GM18867 (cell line): ENCODE measurements at regions not wholly inside any gene's neighbourhood (a gene's known extent, or its start where the extent isn't known, plus 50 kb on each side); places are given as distances from the start of the nearest gene placed in this dataset.
A peak's percentile ranks its signal among the peaks of the same experiment; 100 is the strongest.
"Not testable (repeated sequence)": the region's sequence is repeated elsewhere in the genome, so short reads cannot be mapped to it uniquely, and the experiment has no call there.

Experiments used
- ATAC-seq: cut with Tn5 transposase; IDR thresholded peaks from one replicate; pipeline ENCODE4 v1.9.1; 2021; ENCODE audit warnings: mild to moderate bottlenecking, moderate library complexity; ENCODE audit not compliant: unreplicated experiment

DNA sequence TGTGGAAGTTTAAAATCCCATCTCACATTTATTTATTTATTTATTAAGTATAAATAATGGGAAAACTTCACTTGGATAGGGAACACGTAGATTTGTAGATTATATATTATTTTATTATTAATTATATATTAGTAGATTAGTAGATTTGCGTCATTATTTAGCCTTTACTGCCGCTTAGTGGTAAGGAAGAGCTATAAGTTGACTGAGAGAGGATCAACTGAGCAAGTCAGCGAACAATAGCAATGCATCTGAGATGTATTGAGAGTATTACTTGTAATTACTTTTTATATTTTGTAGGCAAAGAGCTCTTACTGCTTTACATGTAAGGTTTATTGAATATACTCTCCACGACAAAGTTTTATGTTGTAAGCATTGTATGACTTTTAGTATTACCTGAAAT is 244.5 kb upstream of the ANKRD30A start:
- ATAC-seq: peak; percentile 80

DNA sequence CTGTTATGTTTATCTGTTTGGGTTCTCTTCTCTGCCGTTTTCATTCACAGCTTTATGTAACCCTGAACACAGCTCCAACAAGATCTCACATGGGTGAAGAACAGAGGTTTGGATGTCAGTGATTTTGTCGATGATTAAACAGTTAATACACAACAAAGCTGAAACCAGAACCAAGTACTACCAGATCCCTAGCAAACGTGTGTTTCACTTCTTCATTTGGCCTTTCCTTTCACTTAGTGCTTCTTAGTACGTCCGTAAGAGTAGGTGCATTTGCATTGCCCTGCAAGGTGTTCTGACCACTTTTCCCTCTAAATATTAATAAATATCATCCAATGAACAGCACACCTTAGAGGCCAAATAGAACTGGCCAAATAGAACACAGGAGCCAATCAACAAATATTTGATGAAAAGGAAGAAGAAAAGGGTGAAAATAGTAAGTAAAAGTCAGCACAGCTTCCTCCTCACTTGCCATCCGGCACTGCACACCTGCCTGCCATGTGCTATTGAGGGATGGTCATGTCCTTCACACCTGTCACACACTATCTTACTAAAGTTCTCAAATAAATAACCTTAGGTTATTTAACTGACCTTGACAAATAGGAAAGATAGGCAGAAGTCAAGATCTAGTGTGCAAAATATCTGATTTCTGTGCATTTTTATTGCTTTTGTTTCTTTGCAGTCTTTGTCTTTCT is 252.6 kb upstream of the ANKRD30A start:
- peak; percentile 99 for ATAC-seq

GRCh38 chr10:36840788-36841187 is 284.6 kb upstream of the ANKRD30A start:
- no peak for ATAC-seq

DNA sequence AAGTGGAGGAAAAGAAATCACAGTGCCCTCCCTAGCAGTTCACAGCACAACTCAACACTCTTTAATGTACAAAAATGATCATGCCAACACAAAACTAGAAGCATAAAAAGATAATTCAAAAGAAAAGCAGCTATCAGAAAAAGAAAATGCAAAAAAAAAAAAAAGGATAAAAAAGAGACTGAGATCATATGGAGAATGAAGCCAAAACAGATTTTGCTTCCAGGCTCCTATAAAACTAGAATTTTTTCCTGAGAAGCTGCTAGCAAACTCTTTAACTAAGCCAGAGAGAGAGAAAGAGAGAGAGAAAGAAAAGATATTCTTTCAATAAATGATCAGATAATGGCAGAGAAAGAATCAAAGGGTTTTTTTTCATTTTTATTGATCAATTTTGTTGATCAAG is 288.0 kb upstream of the ANKRD30A start:
- no peak for ATAC-seq

DNA sequence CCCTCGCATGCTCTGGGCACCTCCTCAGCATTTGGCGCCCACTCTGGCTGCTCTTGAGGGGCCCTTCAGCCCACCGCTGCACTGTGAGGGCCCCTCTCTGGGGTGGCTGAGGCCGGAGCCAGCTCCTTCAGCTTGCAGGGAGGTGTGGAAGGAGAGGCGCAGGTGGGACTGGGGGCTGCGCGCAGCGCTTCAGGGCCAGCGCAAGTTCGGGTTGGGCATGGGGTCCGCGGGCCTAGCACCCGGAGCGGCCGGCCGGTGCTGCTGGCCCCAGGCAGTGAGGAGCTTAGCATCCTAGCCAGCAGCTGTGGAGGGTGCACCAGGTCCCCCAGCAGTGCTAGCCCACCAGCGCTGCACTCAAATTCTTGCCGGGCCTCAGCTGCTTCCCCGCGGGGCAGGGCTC is 305.6 kb upstream of the ANKRD30A start:
- ATAC-seq: no peak

- ATAC-seq: no peak
Observed at GRCh38 chr10:36817898-36818297, 307.5 kb upstream of the ANKRD30A start.

DNA sequence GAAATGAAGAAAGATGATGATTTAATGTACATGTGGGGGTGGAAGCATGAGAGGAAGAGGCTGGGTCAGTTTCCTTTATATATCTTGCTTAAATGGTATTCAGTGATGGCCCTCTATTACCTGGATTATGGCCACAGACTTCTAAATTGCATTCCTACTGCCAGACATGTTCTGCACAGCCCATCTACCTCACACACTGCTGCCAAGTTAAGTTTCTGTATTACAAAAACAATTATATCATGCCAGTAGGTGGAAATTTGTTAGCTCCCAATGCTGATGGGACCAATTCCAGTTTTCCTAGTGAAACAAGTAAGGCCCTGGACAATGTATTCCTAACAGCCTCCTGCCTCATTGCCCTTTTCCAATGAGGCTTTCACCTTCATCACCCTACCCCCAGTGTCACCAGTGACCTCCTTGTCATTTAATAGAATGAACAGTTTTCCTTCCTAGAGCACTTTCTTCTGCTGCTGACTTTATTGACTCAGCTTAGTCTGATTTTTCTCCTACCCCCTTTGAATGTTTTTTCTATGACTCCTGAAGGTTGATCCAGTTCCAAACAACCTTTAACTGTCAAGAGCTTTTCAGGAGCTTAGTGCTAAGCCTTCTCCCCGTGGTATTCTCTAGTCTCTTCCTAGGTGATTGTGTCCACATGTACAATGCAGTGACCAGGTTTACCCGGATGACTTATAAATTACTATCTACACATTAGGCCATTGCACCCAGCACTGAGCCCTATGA is 316.6 kb upstream of the ANKRD30A start:
- ATAC-seq: no peak

- no peak for ATAC-seq
Observed at GRCh38 chr10:36803229-36803628, 322.2 kb upstream of the ANKRD30A start.

DNA sequence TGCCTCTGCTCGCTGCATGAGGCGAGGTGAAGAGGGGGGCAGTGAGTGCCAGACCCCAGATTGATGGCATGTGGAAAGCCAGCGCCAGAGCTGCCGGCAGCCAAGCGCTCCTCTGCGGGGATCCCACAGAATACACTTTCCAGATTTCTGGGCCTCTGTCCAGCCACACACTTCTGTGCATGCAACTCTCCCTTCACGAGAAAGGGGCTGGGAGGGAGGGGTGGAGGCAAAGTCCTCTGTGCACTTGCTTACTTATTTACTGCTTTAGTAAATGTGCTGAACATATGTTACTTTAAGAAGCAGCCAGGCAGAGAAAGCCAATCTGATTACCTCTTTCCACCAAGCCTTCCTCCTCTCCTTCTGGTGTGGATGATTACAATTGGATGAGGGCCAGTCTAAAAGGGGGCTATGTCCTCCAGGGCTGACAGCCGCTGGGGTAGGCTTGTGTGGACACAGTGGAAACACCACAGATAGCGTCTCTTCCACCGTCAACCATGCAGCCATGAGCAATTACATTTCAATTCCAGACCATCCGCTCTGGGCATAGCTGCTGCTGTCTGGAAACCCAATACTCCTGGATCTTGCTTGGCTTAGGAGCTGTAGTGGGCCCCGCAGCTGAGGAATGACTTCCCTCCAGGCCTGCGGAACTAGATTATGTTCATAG is 322.8 kb upstream of the ANKRD30A start:
- no peak for ATAC-seq

GRCh38 chr10:36801660-36802059 is 323.7 kb upstream of the ANKRD30A start:
- no peak for ATAC-seq

- ATAC-seq: no peak
Observed at GRCh38 chr10:36794981-36795380, 330.4 kb upstream of the ANKRD30A start.

DNA sequence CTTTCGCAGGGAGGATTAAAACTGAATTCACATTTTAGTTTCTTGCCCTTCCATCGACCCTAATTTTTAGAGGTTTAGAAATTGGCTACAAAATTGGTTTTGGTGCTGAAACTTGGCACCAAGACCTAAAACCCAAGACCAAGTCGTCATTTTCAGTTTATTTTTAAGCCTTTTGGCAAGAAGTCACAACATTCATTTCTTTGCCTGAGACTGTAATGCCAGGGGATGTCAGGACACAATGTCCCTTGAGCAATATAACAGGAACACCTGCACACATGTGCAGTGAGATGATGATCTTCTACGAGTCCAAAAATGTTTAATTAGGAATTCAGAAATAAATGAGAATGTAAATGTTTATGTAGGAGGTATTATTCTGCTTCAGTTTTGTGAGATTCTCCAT is 335.4 kb upstream of the ANKRD30A start:
- no peak for ATAC-seq

DNA sequence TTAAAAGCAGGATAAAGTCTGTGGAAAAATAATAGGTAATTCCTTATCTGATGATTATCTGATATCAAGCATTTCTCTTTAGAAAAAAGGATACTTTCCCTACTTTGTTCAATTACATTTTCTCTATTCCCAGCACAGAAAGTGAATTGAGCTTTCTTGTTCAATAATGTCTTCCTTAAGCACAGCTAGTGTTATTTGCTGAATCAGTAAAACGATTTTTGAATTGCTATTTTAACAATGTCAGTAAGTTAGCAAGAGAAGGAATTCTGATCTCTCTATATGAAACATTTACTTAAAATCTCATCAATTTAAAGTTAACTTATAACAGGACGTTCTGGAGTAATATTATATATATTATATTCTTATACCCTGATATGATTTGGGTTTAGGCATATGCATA is 337.2 kb upstream of the ANKRD30A start:
- ATAC-seq: no peak

GRCh38 chr10:36783400-36783799 is 342.0 kb upstream of the ANKRD30A start:
- no peak for ATAC-seq

GRCh38 chr10:36781570-36781969 is 343.8 kb upstream of the ANKRD30A start:
- ATAC-seq: no peak

DNA sequence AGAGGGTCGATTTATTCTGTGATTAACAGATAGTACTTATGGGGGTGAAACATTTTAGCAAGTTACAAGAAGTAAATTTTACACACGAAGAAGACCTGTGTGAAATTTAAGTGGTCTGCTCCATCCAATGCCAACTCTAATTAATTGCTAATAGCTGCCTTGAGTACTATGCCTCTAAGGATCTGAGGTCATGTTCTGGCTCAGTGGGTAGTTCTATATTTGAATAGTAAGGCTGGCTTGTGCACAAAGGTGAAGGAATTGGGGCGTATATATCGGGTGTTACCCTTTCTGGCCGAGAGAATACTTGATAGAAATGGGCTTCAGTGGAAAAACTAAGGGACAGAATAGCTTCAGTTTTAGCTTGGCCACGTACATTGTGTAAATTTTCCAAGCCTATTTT is 345.2 kb upstream of the ANKRD30A start:
- ATAC-seq: no peak

GRCh38 chr10:36779238-36779846 is 346.1 kb upstream of the ANKRD30A start:
- no peak for ATAC-seq

GRCh38 chr10:36778651-36779050 is 346.7 kb upstream of the ANKRD30A start:
- ATAC-seq: no peak

DNA sequence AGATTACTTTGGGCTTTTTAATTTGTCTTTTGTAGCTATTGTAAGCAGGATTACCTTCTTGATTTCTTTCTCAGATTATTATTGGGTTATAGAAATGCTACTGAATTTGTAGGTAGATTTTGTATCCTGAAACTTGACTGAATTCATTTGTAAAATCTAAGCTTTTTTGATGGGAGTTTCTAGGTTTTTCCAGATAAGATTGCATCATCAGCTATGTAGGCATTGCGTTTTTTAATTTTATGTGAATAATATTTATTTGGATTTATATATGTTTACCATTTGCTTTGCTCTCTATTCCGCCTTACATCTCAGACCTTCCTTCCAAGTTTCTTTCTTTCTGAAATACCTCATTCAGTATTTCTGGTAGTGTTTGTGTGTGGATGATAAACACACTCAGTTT is 351.7 kb upstream of the ANKRD30A start:
- ATAC-seq: no peak

- ATAC-seq: no peak
Observed at GRCh38 chr10:36771725-36772124, 353.7 kb upstream of the ANKRD30A start.

GRCh38 chr10:36769741-36770140 is 355.7 kb upstream of the ANKRD30A start:
- not testable (repeated sequence) for ATAC-seq

GRCh38 chr10:36766940-36767339 is 358.5 kb upstream of the ANKRD30A start:
- ATAC-seq: no peak
